A549 (cell line): ENCODE measurements at regions not wholly inside any gene's neighbourhood (a gene's known extent, or its start where the extent isn't known, plus 50 kb on each side); places are given as distances from the start of the nearest gene placed in this dataset.

Source experiments
- ATAC-seq, 2 experiments: fragments of 200-7000 bp in 1 of 2; fragments of >200 bp in 1 of 2; cut with Nextera tagmentation in 1 of 2; cut with Tn5 transposase in 1 of 2; 3 replicates each; pipeline versions ENCODE4 v1.8.0 to v1.9.1; 2018 to 2020; ENCODE audit warnings: mild to moderate bottlenecking in 1 of 2, moderate library complexity in 1 of 2
- CTCF ChIA-PET: fragments of 300-600 bp; sonication (Branson Sonifier 250); formaldehyde crosslinking; extraction: SDS; loops from one replicate; lab custom pipeline; 2021; ENCODE audit warnings: antibody characterized with exemption, inconsistent platforms; lab: Yijun Ruan, JAX
- POLR2A ChIA-PET: fragments of 350-600 bp; formaldehyde crosslinking; extraction: SDS; loops from one replicate; lab custom pipeline; 2021; ENCODE audit warnings: antibody characterized with exemption, inconsistent platforms; lab: Yijun Ruan, JAX
- DNase-seq, 2 experiments: peaks; one replicate each; pipeline versions ENCODE4 v3.0.0 to v3.0.0-alpha.2; 2011 to 2016; ENCODE audit warnings: low read depth in 1 of 2, low spot score in 1 of 2
- FAIRE-seq: peaks from 2 replicates; lab custom pipeline; 2011; peaks lifted over from hg19 to GRCh38; lab: Jason Lieb, UNC
- H3K27ac ChIP-seq, 2 experiments: fragments of >200 bp; sonication (Bioruptor Twin); formaldehyde crosslinking; 3 replicates each; pipeline ENCODE4 v1.5.1; 2016 to 2017
- H3K4me1 ChIP-seq: fragments of >200 bp; sonication (Bioruptor Twin); formaldehyde crosslinking; 3 replicates; pipeline ENCODE4 v1.6.1; 2016
- H3K4me2 ChIP-seq: fragments of >200 bp; sonication (Bioruptor Twin); formaldehyde crosslinking; 3 replicates; pipeline ENCODE4 v1.6.1; 2016
- H3K4me3 ChIP-seq: fragments of >200 bp; sonication (Bioruptor Twin); formaldehyde crosslinking; 3 replicates; pipeline ENCODE4 v1.5.1; 2016
- H3K9me3 ChIP-seq: fragments of >200 bp; sonication (Bioruptor Twin); formaldehyde crosslinking; 3 replicates; pipeline ENCODE4 v1.6.1; 2016
- ATOH8 ChIP-seq: fragments of 250-450 bp; sonication (Bioruptor Pico); IDR thresholded peaks from 2 replicates; pipeline ENCODE4 v1.5.0; 2020; ENCODE audit warnings: low read depth, mild to moderate bottlenecking, moderate library complexity
- BHLHE40 ChIP-seq: IDR thresholded peaks from 2 replicates; pipeline ENCODE4 v1.6.1; 2012; ENCODE audit warnings: low read depth, low read length, inconsistent platforms
- CEBPB ChIP-seq, 2 experiments: fragments of >200 bp in 1 of 2; sonication (Bioruptor Twin) in 1 of 2; formaldehyde crosslinking in 1 of 2; IDR thresholded peaks; 2 replicates each; pipeline ENCODE4 v1.6.1; 2012 to 2016
- CHD2 ChIP-seq: fragments of 150-350 bp; IDR thresholded peaks from 2 replicates; pipeline ENCODE4 v1.6.1; 2014; ENCODE audit warnings: low read length; ENCODE audit not compliant: partially characterized antibody
- CHD4 ChIP-seq: fragments of 200-600 bp; sonication (generic); IDR thresholded peaks from 2 replicates; pipeline ENCODE4 v1.6.1; 2016; ENCODE audit warnings: antibody characterized with exemption, mild to moderate bottlenecking, borderline replicate concordance
- E2F6 ChIP-seq: IDR thresholded peaks from 2 replicates; pipeline ENCODE4 v1.6.1; 2012; ENCODE audit warnings: low read depth, borderline replicate concordance
- EHMT2 ChIP-seq: fragments of 200-600 bp; sonication (generic); IDR thresholded peaks from 2 replicates; pipeline ENCODE4 v1.6.1; 2016; ENCODE audit warnings: antibody characterized with exemption, low read depth, mild to moderate bottlenecking, moderate library complexity
- EP300 ChIP-seq, 2 experiments: fragments of >200 bp; sonication (Bioruptor Twin); formaldehyde crosslinking; IDR thresholded peaks; 2 replicates in 1 of 2; 3 replicates in 1 of 2; pipeline ENCODE4 v1.6.1; 2016 to 2017
- ESRRA ChIP-seq: fragments of 150-350 bp; IDR thresholded peaks from 2 replicates; pipeline ENCODE4 v1.6.1; 2014; ENCODE audit warnings: mild to moderate bottlenecking, low read length, borderline replicate concordance
- FOXS1 ChIP-seq: fragments of 250-450 bp; sonication (Bioruptor Pico); IDR thresholded peaks from 2 replicates; pipeline ENCODE4 v1.5.0; 2020; ENCODE audit warnings: mild to moderate bottlenecking, moderate library complexity
- HEYL ChIP-seq: fragments of 250-450 bp; sonication (Bioruptor Pico); IDR thresholded peaks from 2 replicates; pipeline ENCODE4 v1.8.0; 2021; ENCODE audit warnings: mild to moderate bottlenecking, moderate library complexity
- HMGXB4 ChIP-seq: fragments of 250-450 bp; sonication (Bioruptor Pico); IDR thresholded peaks from 2 replicates; pipeline ENCODE4 v1.5.0; 2021; ENCODE audit warnings: mild to moderate bottlenecking, moderate library complexity, borderline replicate concordance
- HOXB13 ChIP-seq: fragments of 250-450 bp; sonication (Bioruptor Pico); IDR thresholded peaks from 2 replicates; pipeline ENCODE4 v1.5.0; 2020; ENCODE audit warnings: low read depth, mild to moderate bottlenecking, moderate library complexity
- JUN ChIP-seq, 2 experiments: fragments of >200 bp; sonication (Bioruptor Twin); formaldehyde crosslinking; IDR thresholded peaks; 2 replicates in 1 of 2; 3 replicates in 1 of 2; pipeline ENCODE4 v1.6.1; 2016 to 2017
- KDM1A ChIP-seq: fragments of 200-600 bp; sonication (generic); IDR thresholded peaks from 2 replicates; pipeline ENCODE4 v1.6.1; 2016; ENCODE audit warnings: low read depth, mild to moderate bottlenecking
- MAFK ChIP-seq: fragments of 450-650 bp; IDR thresholded peaks from 2 replicates; pipeline ENCODE4 v1.6.1; 2014; ENCODE audit not compliant: partially characterized antibody
- MAX ChIP-seq: IDR thresholded peaks from 2 replicates; pipeline ENCODE4 v1.6.1; 2012
- NFE2L2 ChIP-seq: fragments of 150-350 bp; conservative IDR thresholded peaks from 2 replicates; pipeline ENCODE4 v1.6.1; 2014; ENCODE audit warnings: low read length
- RARB ChIP-seq: fragments of 250-450 bp; sonication (Bioruptor Pico); IDR thresholded peaks from 2 replicates; pipeline ENCODE4 v1.8.0; 2021; ENCODE audit warnings: mild to moderate bottlenecking, moderate library complexity
- RCOR1 ChIP-seq: fragments of 150-350 bp; IDR thresholded peaks from 2 replicates; pipeline ENCODE4 v1.6.1; 2014; ENCODE audit warnings: antibody characterized with exemption, low read length, low read depth
- RFX5 ChIP-seq: fragments of 450-650 bp; IDR thresholded peaks from 2 replicates; pipeline ENCODE4 v1.7.1; 2014; ENCODE audit warnings: antibody characterized with exemption, mild to moderate bottlenecking, moderate library complexity
- SREBF2 ChIP-seq: fragments of 450-650 bp; IDR thresholded peaks from 2 replicates; pipeline ENCODE4 v1.6.1; 2014; ENCODE audit warnings: mild to moderate bottlenecking, moderate library complexity
- TP53 ChIP-seq: fragments of 250-450 bp; sonication (Bioruptor Pico); IDR thresholded peaks from 2 replicates; pipeline ENCODE4 v1.5.0; 2021; ENCODE audit warnings: mild to moderate bottlenecking, moderate library complexity
- USF2 ChIP-seq: fragments of 450-650 bp; IDR thresholded peaks from 2 replicates; pipeline ENCODE4 v1.6.1; 2014; ENCODE audit warnings: antibody characterized with exemption
- ZC3H11A ChIP-seq: fragments of 450-650 bp; IDR thresholded peaks from 2 replicates; pipeline ENCODE4 v1.6.1; 2014; ENCODE audit warnings: antibody characterized with exemption, mild to moderate bottlenecking
- ZNF302 ChIP-seq: fragments of 250-450 bp; sonication (Bioruptor Pico); IDR thresholded peaks from 2 replicates; pipeline ENCODE4 v1.9.0; 2021; ENCODE audit warnings: inconsistent platforms, mild to moderate bottlenecking, moderate library complexity
- WGBS: methylation state at CpG from one replicate; pipeline ENCODE4 v1.1.6; 2017; ENCODE audit errors: missing lambda C conversion rate; 5-methylcytosine and 5-hydroxymethylcytosine counted together

- CTCF ChIA-PET, result no interaction called here
- Histone ChIP-seq H3K4me3 (no peak overlapping the region), H3K4me2 (no peak overlapping the region), H3K27ac (no peak overlapping the region), H3K4me1 (no peaks in the 10 kb centered on the region), H3K9me3 (no peaks in the 10 kb centered on the region)
- no peak for FAIRE-seq
- ATAC-seq, result no peak
- TF ChIP-seq HOXB13, result no peak
- no peak for TF ChIP-seq ZNF302 (CRISPR knock-in tag)
- TF ChIP-seq RARB, result no peak
- no peak for TF ChIP-seq CHD2
- no peak for TF ChIP-seq ESRRA
- TF ChIP-seq FOXS1 (CRISPR knock-in tag), result no peak
- TF ChIP-seq MAFK, result peak; percentile 6
- no peak for TF ChIP-seq E2F6
- no peak for DNase-seq
- POLR2A ChIA-PET, result no interaction called here
These were observed 76.9 kb upstream of the CHST9 start for GRCh38 chr18:27261769-27262549.

- CTCF ChIA-PET, result no interaction called here
- FAIRE-seq, result no peak
- TF ChIP-seq BHLHE40 (no peak), RFX5 (no peak), FOXS1 (CRISPR knock-in tag) (no peak), CHD4 (no peak), ZC3H11A (no peak), USF2 (no peak), MAX (no peak), JUN (IDR thresholded peaks at IDR 0.05) (no peak), RARB (no peak), SREBF2 (no peak)
- DNase-seq, result no peak
- no peak overlapping the region for H3K4me2 ChIP-seq
- WGBS, result 0% methylated on average over 1 of the region's 1 CpG
- POLR2A ChIA-PET, result no interaction called here
- H3K9me3 ChIP-seq, result no peaks in the 10 kb centered on the region
- no peak overlapping the region for H3K4me3 ChIP-seq
- no peaks in the 10 kb centered on the region for H3K4me1 ChIP-seq
- ATAC-seq, result no peak
- H3K27ac ChIP-seq, result no peak overlapping the region
These were observed 68.5 kb upstream of the CHST9 start for GRCh38 chr18:27253571-27253970.

- WGBS, result 9% methylated on average over 2 of the region's 2 CpGs
- Histone ChIP-seq H3K4me1 (no peaks in the 10 kb centered on the region), H3K4me2 (no peak overlapping the region), H3K27ac (no peak overlapping the region), H3K4me3 (no peak overlapping the region), H3K9me3 (no peaks in the 10 kb centered on the region)
- no peak for TF ChIP-seq FOXS1 (CRISPR knock-in tag)
- no peak for TF ChIP-seq RARB
- TF ChIP-seq ATOH8, result no peak
- TF ChIP-seq TP53 (CRISPR knock-in tag), result no peak
- TF ChIP-seq KDM1A, result no peak
- no peak for TF ChIP-seq EP300 (IDR thresholded peaks at IDR 0.05)
- no peak for TF ChIP-seq CEBPB (IDR thresholded peaks at IDR 0.05)
- TF ChIP-seq NFE2L2, result no peak
- TF ChIP-seq EHMT2, result no peak
- TF ChIP-seq RCOR1, result no peak
- TF ChIP-seq HMGXB4 (CRISPR knock-in tag), result no peak
- TF ChIP-seq BHLHE40, result no peak
- TF ChIP-seq HEYL, result no peak
- DNase-seq (no peak), FAIRE-seq (no peak), ATAC-seq (no peak)
- ChIA-PET CTCF (no interaction called here), POLR2A (no interaction called here)
These were observed 65.4 kb upstream of the CHST9 start for GRCh38 chr18:27250471-27250870.
